ENCODE measurements at regions not wholly inside any gene's neighbourhood (a gene's known extent, or its start where the extent isn't known, plus 50 kb on each side); places are given as distances from the start of the nearest gene placed in this dataset.

DNA sequence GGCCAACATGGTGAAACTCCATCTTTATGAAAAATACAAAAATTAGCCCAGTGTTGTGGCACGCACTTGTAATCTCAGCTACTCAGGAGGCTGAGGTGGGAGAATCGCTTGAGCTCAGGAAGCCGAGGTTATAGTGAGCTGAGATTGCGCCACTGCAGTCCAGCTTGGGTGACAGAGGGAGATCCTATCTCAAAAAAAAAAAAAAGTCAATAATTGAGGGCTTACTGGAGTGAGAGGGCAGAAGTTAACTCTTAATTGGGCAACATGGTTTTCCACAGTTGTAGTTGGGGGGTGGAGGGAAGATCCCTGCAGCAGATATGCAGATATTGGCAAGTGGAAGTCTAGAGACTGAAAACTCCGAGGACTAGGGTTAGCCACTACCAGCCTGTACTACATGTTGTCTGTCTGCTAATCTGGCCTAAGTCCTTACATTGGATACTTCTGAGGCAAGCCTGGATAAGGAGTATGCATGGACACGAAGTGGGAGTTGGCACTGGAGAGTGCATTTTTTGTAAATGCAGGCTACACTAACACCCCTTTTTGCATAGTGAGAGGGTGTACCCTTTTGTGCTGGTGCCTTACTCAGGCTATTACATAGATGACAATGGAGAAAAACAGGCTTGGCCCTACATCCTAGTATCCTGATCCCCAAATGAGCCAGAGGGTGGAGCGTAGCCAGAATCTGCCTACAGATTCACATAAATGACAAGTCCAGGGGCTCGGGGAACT lies 89.0 kb upstream of the NIPBL start:
- intact Hi-C loops (cut with DNase I, micrococcal nuclease), result no loop called here
- TF ChIP-seq, protein P1, sequence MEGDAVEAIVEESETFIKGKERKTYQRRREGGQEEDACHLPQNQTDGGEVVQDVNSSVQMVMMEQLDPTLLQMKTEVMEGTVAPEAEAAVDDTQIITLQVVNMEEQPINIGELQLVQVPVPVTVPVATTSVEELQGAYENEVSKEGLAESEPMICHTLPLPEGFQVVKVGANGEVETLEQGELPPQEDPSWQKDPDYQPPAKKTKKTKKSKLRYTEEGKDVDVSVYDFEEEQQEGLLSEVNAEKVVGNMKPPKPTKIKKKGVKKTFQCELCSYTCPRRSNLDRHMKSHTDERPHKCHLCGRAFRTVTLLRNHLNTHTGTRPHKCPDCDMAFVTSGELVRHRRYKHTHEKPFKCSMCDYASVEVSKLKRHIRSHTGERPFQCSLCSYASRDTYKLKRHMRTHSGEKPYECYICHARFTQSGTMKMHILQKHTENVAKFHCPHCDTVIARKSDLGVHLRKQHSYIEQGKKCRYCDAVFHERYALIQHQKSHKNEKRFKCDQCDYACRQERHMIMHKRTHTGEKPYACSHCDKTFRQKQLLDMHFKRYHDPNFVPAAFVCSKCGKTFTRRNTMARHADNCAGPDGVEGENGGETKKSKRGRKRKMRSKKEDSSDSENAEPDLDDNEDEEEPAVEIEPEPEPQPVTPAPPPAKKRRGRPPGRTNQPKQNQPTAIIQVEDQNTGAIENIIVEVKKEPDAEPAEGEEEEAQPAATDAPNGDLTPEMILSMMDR (IDR thresholded peaks at IDR 0.05), result no peak
- ATAC-seq, result no peak

DNA sequence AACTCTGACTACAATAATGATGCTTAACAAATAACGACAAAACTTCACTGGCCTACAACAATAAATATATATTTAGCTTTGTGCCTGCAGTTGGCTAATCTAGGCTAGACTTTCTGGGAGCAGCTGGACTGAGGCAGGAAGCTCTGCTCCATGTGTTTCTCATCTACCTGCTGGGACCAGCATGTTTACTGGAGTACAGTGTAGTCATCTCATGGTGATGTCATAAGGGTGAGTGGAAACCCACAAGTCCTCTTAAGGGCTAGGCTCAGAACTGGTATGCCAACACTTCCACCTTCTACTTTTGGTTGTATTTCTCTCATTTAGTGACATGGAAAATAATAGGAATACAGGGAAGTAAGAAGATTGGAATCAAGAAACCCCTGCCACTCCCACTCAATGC lies 85.7 kb upstream of the NIPBL start:
- Histone ChIP-seq H3K9me3 (no peaks in the 10 kb centered on the region), H3K36me3 (ENCODE audit: low read depth) (no peaks in the 10 kb centered on the region), H3K4me3 (no peak overlapping the region), H3K4me1 (ENCODE audit: low read depth) (peaks cover 2% of the 10 kb centered on the region)
- ATAC-seq, result no peak
- TF ChIP-seq, protein P1 (IDR thresholded peaks at IDR 0.05), result no peak
- no peak for DNase-seq
- intact Hi-C loops (cut with DNase I, micrococcal nuclease), result no loop called here

More for the DNA sequence above, 89.0 kb upstream of the NIPBL start:
- no peaks in the 10 kb centered on the region for H3K36me3 ChIP-seq (ENCODE audit: low read depth)
- no peak for DNase-seq
- no peak overlapping the region for H3K4me3 ChIP-seq
- peaks cover 2% of the 10 kb centered on the region for H3K4me1 ChIP-seq (ENCODE audit: low read depth)
- H3K9me3 ChIP-seq, result no peaks in the 10 kb centered on the region

DNA sequence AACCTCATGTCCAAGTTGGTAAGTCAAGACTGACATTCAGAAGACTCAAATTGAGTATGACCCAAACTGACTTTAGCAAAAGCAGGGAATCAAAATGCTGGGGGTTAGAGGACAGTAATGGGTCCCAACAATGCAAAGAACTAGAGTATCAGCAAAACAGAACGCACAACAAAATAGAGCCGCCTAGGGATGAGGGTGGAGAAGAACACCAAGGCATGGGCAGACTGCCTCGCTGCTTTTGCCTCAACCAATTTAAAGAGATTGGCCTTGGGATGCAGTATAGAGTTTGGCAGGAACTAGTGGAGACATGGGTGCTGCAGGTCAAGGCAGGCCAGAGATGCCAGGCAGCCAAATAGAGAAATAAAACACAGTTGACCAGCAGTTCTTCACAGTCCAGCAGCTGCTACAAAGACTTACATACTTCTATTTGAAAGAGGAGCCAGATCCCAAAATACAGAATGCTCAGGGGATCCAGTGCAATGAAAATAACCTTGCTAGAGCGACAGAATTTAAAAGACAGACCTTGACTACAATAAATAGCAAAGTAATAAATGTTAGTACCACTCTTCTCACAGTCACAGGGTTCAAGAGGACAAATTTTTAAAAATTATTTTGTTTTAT lies 83.9 kb upstream of the NIPBL start:
- no peaks in the 10 kb centered on the region for H3K9me3 ChIP-seq
- no peak overlapping the region for H3K4me3 ChIP-seq
- TF ChIP-seq, protein P1 (IDR thresholded peaks at IDR 0.05), result no peak
- DNase-seq (no peak), ATAC-seq (no peak)
- intact Hi-C loops (cut with DNase I, micrococcal nuclease), result no loop called here
- no peaks in the 10 kb centered on the region for H3K4me1 ChIP-seq (ENCODE audit: low read depth)
- H3K36me3 ChIP-seq (ENCODE audit: low read depth), result no peaks in the 10 kb centered on the region

DNA sequence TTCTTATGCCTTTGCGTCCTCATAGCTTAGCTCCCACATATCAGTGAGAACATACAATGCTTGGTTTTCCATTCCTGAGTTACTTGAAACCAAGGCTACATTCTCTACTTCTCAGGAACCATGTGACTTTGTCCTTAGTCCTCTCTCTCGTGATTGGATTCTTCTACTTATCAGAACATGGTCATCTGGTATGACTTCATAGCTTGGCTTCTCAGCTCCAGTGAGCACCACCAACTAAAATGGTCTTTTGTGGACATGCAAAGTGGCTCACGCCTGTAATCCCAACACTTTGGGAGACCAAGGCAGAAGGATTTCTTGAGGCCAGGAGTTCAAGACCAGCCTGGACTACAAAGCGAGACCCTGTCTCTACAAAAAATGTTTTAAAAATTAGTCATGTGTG lies 81.2 kb upstream of the NIPBL start:
- ATAC-seq (no peak), DNase-seq (no peak)
- TF ChIP-seq, protein P1 (IDR thresholded peaks at IDR 0.05), result no peak
- no peaks in the 10 kb centered on the region for H3K9me3 ChIP-seq
- intact Hi-C loops (cut with DNase I, micrococcal nuclease), result no loop called here
- no peaks in the 10 kb centered on the region for H3K36me3 ChIP-seq (ENCODE audit: low read depth)
- H3K4me3 ChIP-seq, result no peak overlapping the region
- H3K4me1 ChIP-seq (ENCODE audit: low read depth), result no peaks in the 10 kb centered on the region

DNA sequence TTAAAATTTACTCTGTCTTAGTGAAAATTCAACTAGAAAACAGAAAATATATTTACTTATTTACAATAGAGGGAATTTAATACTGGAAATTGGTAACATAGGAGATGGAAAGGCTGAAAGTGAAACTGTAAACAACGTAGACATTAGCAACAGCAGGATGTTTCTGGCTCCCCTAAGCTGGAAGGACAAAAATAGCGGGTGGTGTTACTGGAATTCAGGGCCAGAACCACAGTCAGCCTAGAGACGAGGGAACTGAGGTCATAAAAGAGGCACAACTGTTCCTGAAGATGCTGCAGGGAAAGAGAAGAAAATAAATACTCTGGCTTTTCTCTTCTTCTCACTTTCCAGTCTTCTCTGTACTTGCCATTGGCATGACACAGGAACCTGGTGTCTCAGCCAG lies 80.4 kb upstream of the NIPBL start:
- DNase-seq (no peak), ATAC-seq (no peak)
- TF ChIP-seq, protein P1 (IDR thresholded peaks at IDR 0.05), result no peak
- intact Hi-C loops (cut with DNase I, micrococcal nuclease), result no loop called here
- Histone ChIP-seq H3K4me1 (ENCODE audit: low read depth) (no peaks in the 10 kb centered on the region), H3K36me3 (ENCODE audit: low read depth) (no peaks in the 10 kb centered on the region), H3K9me3 (no peaks in the 10 kb centered on the region), H3K4me3 (no peak overlapping the region)

Measured in mucosa of descending colon (tissue), 3 donors.